ENCODE measurements at regions not wholly inside any gene's neighbourhood (a gene's known extent, or its start where the extent isn't known, plus 50 kb on each side); places are given as distances from the start of the nearest gene placed in this dataset.

DNA sequence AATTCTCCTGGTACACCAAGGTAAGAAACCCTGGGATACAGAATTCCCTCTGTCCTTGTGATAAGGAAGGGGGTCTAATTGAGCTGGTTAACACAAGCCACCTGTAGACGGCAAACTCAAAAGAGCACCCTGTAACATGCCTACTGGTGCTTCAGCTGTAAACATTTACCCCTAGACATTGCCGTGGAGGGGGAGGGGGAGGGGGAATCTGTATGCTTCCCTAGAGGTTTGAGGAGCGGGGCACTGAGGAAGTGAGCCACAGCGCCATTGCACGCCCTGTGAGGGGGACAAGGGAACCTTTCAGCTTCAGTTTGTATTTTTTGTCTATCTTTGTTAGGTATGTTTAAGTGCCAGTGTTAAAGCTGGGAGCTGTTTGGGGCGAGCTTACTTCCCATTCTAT, 99.8 kb downstream of the AASDHPPT start:
- no peaks in the 10 kb centered on the region for H3K9me3 ChIP-seq (ENCODE audit: low read depth, low read length)
- H3K4me2 ChIP-seq (ENCODE audit: insufficient read depth, low read length) = no peak overlapping the region
- H3K4me1 ChIP-seq (ENCODE audit: insufficient read depth, low read length) = no peaks in the 10 kb centered on the region
- no peak overlapping the region for H3K4me3 ChIP-seq (ENCODE audit: insufficient read depth, low read length)
- TF ChIP-seq, protein P1, sequence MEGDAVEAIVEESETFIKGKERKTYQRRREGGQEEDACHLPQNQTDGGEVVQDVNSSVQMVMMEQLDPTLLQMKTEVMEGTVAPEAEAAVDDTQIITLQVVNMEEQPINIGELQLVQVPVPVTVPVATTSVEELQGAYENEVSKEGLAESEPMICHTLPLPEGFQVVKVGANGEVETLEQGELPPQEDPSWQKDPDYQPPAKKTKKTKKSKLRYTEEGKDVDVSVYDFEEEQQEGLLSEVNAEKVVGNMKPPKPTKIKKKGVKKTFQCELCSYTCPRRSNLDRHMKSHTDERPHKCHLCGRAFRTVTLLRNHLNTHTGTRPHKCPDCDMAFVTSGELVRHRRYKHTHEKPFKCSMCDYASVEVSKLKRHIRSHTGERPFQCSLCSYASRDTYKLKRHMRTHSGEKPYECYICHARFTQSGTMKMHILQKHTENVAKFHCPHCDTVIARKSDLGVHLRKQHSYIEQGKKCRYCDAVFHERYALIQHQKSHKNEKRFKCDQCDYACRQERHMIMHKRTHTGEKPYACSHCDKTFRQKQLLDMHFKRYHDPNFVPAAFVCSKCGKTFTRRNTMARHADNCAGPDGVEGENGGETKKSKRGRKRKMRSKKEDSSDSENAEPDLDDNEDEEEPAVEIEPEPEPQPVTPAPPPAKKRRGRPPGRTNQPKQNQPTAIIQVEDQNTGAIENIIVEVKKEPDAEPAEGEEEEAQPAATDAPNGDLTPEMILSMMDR (IDR thresholded peaks at IDR 0.05; ENCODE audit: extremely low read depth, low read depth, low read length) = no peak
- no peak overlapping the region for H2AFZ ChIP-seq (ENCODE audit: low read length)
- H4K20me1 ChIP-seq (ENCODE audit: insufficient read depth, low read length) = no peaks in the 10 kb centered on the region
- no peaks in the 10 kb centered on the region for H3K79me2 ChIP-seq (ENCODE audit: insufficient read depth, low read length)
- H3K36me3 ChIP-seq (ENCODE audit: insufficient read depth, low read length) = no peaks in the 10 kb centered on the region
- no peaks in the 10 kb centered on the region for H3K27me3 ChIP-seq (ENCODE audit: insufficient read depth, low read length)
- H3K27ac ChIP-seq (ENCODE audit: low read depth, low read length) = no peak overlapping the region
- DNase-seq (ENCODE audit: insufficient read length, low spot score, missing footprints) = no peak

DNA sequence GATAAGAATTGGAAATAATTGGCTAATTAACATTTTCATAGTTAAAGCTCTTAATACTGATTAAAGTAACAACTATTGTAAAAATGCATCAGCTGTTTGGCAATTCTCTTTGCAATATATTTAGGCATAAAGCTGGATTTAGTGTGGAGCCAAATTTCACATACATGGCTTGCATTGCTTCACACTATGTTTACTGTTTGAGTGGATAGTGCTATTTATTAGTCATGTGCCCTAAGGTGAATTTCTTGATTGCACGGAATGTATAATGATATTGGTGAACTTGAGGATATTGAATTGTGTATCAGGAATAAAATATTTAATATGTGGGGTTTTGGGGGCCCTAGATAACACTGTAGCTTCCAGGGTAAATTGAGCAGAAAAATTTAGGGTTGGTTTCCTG, 100.9 kb downstream of the AASDHPPT start:
- Histone ChIP-seq H4K20me1 (ENCODE audit: insufficient read depth, low read length) (no peaks in the 10 kb centered on the region), H3K36me3 (ENCODE audit: insufficient read depth, low read length) (no peaks in the 10 kb centered on the region), H2AFZ (ENCODE audit: low read length) (no peak overlapping the region), H3K27ac (ENCODE audit: low read depth, low read length) (no peak overlapping the region), H3K27me3 (ENCODE audit: insufficient read depth, low read length) (no peaks in the 10 kb centered on the region), H3K4me1 (ENCODE audit: insufficient read depth, low read length) (no peaks in the 10 kb centered on the region), H3K9me3 (ENCODE audit: low read depth, low read length) (no peaks in the 10 kb centered on the region), H3K4me3 (ENCODE audit: insufficient read depth, low read length) (no peak overlapping the region), H3K79me2 (ENCODE audit: insufficient read depth, low read length) (no peaks in the 10 kb centered on the region), H3K4me2 (ENCODE audit: insufficient read depth, low read length) (no peak overlapping the region)
- DNase-seq (ENCODE audit: insufficient read length, low spot score, missing footprints) = no peak
- TF ChIP-seq, protein P1 (IDR thresholded peaks at IDR 0.05; ENCODE audit: extremely low read depth, low read depth, low read length) = no peak

DNA sequence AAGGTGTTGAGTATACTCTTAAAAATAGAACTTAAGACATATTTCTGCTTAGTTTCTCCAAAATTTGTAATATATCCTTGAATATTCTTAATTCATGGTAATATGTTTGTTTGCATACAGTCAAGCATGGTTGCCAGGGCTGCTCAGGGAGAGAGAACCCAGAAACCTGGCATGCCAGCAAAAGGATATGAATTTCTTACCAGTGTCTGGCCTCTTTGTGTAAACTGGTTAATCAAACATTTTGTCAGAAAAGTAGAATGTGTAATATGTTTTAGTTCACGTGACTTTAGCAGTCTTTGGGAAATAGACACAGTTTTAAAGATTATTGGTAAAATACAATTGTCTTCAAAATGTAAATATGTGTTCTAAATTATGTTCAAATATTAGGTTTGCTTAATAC, 101.6 kb downstream of the AASDHPPT start:
- Histone ChIP-seq H4K20me1 (ENCODE audit: insufficient read depth, low read length) (no peaks in the 10 kb centered on the region), H2AFZ (ENCODE audit: low read length) (no peak overlapping the region), H3K4me2 (ENCODE audit: insufficient read depth, low read length) (no peak overlapping the region), H3K79me2 (ENCODE audit: insufficient read depth, low read length) (no peaks in the 10 kb centered on the region), H3K27me3 (ENCODE audit: insufficient read depth, low read length) (no peaks in the 10 kb centered on the region), H3K4me1 (ENCODE audit: insufficient read depth, low read length) (no peaks in the 10 kb centered on the region), H3K9me3 (ENCODE audit: low read depth, low read length) (no peaks in the 10 kb centered on the region), H3K4me3 (ENCODE audit: insufficient read depth, low read length) (no peak overlapping the region), H3K36me3 (ENCODE audit: insufficient read depth, low read length) (no peaks in the 10 kb centered on the region), H3K27ac (ENCODE audit: low read depth, low read length) (no peak overlapping the region)
- TF ChIP-seq, protein P1 (IDR thresholded peaks at IDR 0.05; ENCODE audit: extremely low read depth, low read depth, low read length) = no peak
- no peak for DNase-seq (ENCODE audit: insufficient read length, low spot score, missing footprints)

DNA sequence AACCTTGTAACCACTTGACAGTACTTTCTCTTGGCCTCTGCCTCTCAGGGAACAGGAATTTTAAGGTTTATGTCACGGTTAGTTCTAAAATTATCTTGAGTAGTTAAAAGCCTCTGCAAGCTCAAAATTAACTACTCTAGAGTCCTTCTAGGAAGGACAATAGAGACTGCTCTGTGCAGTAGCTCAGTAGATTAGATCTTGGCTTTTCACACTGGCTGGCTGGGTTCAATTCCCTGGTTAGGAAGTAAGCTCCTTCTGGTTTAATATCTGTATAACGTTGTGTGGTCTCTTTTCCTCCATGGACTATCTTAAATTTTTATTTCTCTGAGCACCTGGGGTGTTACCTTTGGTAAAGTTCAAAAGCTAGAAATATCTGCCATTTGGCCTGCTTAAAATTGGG, 109.2 kb downstream of the AASDHPPT start:
- H4K20me1 ChIP-seq (ENCODE audit: insufficient read depth, low read length) = no peaks in the 10 kb centered on the region
- no peak overlapping the region for H3K27ac ChIP-seq (ENCODE audit: low read depth, low read length)
- no peaks in the 10 kb centered on the region for H3K36me3 ChIP-seq (ENCODE audit: insufficient read depth, low read length)
- no peak overlapping the region for H2AFZ ChIP-seq (ENCODE audit: low read length)
- H3K27me3 ChIP-seq (ENCODE audit: insufficient read depth, low read length) = no peaks in the 10 kb centered on the region
- H3K4me3 ChIP-seq (ENCODE audit: insufficient read depth, low read length) = no peak overlapping the region
- H3K4me1 ChIP-seq (ENCODE audit: insufficient read depth, low read length) = no peaks in the 10 kb centered on the region
- DNase-seq (ENCODE audit: insufficient read length, low spot score, missing footprints) = no peak
- no peak overlapping the region for H3K4me2 ChIP-seq (ENCODE audit: insufficient read depth, low read length)
- TF ChIP-seq, protein P1 (IDR thresholded peaks at IDR 0.05; ENCODE audit: extremely low read depth, low read depth, low read length) = no peak
- H3K9me3 ChIP-seq (ENCODE audit: low read depth, low read length) = no peaks in the 10 kb centered on the region
- no peaks in the 10 kb centered on the region for H3K79me2 ChIP-seq (ENCODE audit: insufficient read depth, low read length)

All from osteoblast (primary cell).